HG03196 (cell line): ENCODE measurements at regions not wholly inside any gene's neighbourhood (a gene's known extent, or its start where the extent isn't known, plus 50 kb on each side); places are given as distances from the start of the nearest gene placed in this dataset.
A peak's percentile ranks its signal among the peaks of the same experiment; 100 is the strongest.
"Not testable (repeated sequence)": the region's sequence is repeated elsewhere in the genome, so short reads cannot be mapped to it uniquely, and the experiment has no call there.

ENCODE experiments used
- ATAC-seq: cut with Tn5 transposase; IDR thresholded peaks from one replicate; pipeline ENCODE4 v1.9.1; 2021; ENCODE audit not compliant: unreplicated experiment

- no peak for ATAC-seq
Observed at GRCh38 chr10:4271193-4271592, 486.2 kb upstream of the KLF6 start.

- ATAC-seq, result no peak
Observed at GRCh38 chr10:4270116-4270515, 485.1 kb upstream of the KLF6 start.

GRCh38 chr10:4268490-4268889 lies 483.5 kb upstream of the KLF6 start:
- not testable (repeated sequence) for ATAC-seq

DNA sequence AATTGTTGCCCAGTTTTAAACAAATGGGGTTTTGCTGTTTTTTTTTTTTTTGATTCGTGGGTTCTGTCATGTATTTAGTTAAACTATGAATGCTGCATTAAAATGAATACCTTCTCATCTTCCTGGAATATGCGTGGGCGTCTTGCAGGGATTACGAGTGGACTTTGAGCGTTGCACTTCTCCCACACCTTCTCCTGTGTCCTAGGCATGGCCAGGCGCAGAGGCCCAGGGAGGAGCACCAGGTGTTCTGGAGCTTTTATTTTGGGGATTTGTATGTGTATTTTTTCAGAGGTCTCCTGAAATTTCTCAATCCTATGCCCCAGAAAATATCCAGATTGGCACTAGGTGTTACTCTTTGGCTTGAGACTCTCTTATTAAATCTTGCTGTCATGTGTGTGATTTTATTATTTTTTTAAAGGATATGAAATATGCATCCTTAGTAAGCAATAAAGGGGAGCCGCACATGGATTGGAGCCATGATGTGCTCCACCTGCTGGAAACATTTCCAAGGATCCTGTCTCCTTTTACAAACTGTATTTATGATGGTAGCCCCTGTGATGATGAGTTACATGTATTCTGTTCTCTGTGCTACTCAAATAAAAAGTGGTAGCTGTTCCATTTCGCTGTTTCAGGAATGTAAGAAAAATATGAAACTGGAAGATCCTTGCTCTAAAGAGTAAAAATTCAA lies 482.2 kb upstream of the KLF6 start:
- no peak for ATAC-seq

GRCh38 chr10:4266416-4267085 lies 481.5 kb upstream of the KLF6 start:
- no peak for ATAC-seq

GRCh38 chr10:4265964-4266363 lies 481.0 kb upstream of the KLF6 start:
- no peak for ATAC-seq

DNA sequence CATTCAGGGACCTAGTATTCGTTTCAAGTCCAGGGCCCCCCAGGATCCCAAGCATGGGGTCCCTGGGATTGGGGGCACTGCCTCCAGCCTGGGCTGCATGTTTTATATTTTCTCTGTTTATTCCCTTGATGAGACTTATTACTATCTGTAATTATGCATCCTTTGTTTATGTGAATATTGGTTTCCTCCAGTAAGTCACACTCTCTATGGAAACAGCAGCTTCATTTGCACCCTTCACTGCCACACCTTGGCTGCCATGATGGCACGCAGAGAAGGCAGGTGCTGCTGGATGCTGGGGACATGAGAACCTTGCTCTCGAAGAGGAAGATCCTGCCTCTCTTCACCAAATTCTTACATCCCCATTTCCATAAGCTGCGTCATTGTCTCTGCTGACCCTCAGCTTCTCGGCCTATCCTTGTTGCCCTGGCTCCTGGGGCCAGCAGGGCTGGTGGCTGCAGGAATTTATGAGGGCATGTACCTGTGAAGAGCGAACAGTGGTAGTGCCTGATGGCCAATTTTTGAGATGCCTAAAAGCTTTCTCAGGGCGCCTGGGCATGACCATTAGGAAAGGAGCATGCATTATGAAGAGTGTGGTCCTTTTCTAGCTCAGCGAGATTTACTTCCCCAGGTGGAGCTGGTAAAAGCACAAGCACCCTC lies 479.3 kb upstream of the KLF6 start:
- ATAC-seq, result no peak

DNA sequence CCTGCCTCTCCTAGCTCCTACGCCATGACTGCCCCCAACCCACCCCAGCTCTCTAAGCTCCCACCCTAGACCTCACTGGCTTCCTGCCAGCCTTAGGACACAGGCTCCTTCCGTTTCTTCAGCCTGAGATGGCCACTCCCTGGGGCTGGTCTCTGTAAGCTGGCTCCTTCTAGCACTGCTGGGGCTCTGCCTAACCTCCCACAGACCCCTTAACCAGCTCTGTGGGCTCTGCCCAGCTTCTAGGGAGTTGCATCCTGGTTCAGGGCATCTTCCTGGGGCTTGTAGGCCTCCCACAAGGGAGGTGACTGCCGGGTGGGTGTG lies 478.6 kb upstream of the KLF6 start:
- no peak for ATAC-seq

- no peak for ATAC-seq
Observed at GRCh38 chr10:4262870-4263600, 478.0 kb upstream of the KLF6 start.

DNA sequence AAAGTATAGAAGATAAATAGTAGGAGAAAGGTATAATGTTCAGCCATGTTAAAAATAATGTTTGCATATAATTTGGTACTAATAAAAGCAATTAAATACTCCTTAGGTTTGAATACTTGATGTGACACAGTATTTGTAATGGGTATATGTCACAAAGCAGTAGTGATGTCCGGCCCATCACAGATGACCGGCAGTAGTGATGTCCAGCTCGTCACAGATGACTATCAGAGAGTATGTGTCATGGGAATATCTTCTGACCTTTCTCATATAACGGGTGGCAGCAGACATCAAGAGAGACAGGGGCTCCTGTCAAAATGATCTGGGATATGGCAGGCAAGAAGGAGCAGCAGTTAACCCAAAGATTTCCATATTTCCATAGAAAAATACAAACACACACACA lies 477.4 kb upstream of the KLF6 start:
- no peak for ATAC-seq

DNA sequence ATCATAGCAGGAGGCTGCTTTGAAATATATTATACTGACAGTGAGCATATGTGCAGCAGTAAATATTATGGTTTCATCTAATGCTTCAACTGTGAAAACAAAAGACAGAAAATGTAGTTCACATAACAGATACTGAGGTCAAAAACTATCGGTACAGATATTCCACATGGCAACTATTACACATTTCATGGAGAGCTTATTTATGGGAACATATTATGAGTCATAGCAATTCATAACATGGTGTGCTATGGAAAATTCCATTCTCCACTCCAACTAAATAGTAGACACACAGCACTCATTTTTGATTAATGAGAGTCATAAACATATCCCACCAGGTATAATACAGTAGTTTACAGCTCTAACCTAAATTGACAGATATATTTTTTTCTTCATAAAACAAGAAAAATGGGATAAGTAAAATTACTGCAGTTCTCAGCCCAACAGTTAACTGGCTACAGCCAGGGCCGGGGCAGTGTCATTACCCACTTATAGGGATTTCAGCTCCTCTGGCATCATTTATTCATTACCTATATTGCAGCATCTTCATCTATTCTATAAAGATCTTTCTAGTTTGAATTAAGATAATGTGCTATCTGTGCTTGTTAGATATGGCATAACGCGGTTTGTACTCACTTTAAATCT lies 475.6 kb upstream of the KLF6 start:
- no peak for ATAC-seq

GRCh38 chr10:4257939-4258465 lies 473.0 kb upstream of the KLF6 start:
- no peak for ATAC-seq

GRCh38 chr10:4256971-4257370 lies 472.0 kb upstream of the KLF6 start:
- ATAC-seq, result no peak

GRCh38 chr10:4255751-4256150 lies 470.7 kb upstream of the KLF6 start:
- no peak for ATAC-seq

- no peak for ATAC-seq
Observed at GRCh38 chr10:4254101-4254994, 469.3 kb upstream of the KLF6 start.

DNA sequence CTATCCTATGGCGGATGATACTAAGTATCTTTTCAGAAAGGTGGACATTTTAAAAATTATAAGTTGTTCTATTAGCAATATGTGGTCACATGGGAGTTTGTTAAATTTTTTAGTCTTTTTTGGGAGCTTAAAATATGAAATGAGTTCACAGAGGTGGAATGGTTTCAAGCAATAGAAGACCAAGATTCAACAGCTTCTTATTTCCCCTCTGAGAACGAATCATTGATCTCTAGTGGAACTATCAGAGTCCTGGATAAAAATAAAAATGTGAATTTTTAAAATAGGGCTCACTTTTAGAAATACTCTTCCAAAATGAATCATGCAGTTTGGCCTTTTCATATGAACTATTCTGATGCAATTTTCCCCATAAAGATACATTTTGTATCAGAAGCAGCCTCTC lies 467.7 kb upstream of the KLF6 start:
- no peak for ATAC-seq

- ATAC-seq, result peak; percentile 75
Observed at GRCh38 chr10:4250587-4250887, 465.5 kb upstream of the KLF6 start.

DNA sequence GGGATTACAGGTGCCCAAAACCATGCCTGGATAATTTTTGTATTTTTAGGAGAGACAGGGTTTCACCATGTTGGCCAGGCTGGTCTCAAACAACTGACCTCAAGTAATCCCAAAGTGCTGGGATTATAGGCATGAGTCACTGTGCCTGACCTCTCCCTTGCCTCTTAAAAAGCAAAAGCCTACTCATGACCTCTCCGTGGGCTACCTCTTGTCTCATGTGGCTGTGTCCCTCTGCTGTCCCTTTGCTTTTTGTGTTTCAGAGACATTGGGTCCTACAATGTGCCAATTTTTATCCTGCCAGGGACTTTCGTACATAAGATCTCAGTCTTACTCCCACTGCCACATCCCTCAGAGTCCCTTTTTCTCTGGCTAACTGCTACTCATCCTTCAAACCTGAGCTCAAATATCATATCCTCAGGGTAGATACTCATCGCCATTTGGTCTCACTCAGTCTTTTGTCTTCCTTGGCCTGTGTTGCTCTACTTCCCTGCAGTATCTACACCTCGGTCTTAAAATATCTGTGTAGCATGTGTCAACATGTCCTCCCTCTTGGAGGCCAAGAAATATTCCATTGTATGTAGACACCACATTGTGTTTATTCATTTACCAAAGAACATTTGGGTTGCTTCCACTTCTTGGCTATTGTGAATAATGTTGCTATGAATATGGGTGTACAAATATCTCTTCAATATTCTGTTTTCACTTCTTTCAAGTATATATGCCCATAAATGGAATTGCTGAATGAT lies 465.0 kb upstream of the KLF6 start:
- no peak for ATAC-seq

- ATAC-seq, result no peak
Observed at GRCh38 chr10:4247379-4247778, 462.4 kb upstream of the KLF6 start.
